H1 (cell line): ENCODE measurements at regions not wholly inside any gene's neighbourhood (a gene's known extent, or its start where the extent isn't known, plus 50 kb on each side); places are given as distances from the start of the nearest gene placed in this dataset.

ENCODE experiments used
- CTCF ChIA-PET: fragments of 300-600 bp; sonication (Branson Sonifier 250); formaldehyde crosslinking; loops from one replicate; lab custom pipeline; 2021; ENCODE audit not compliant: partially characterized antibody; lab: Charles Lee
- POLR2A ChIA-PET: fragments of 300-600 bp; sonication (Branson Sonifier 250); formaldehyde crosslinking; loops from one replicate; lab custom pipeline; 2021; ENCODE audit warnings: inconsistent platforms; ENCODE audit not compliant: partially characterized antibody; lab: Charles Lee
- DNase-seq, 2 experiments: peaks; one replicate each; pipeline versions ENCODE4 v3.0.0 to v3.0.0-alpha.2; 2010 to 2022; ENCODE audit warnings: low spot score in 2 of 2, low read depth in 1 of 2, mixed read lengths in 1 of 2
- FAIRE-seq: peaks from 2 replicates; lab custom pipeline; 2011; peaks lifted over from hg19 to GRCh38; lab: Jason Lieb, UNC
- H2AFZ ChIP-seq: 2 replicates; pipeline ENCODE4 v1.8.1; 2012; ENCODE audit warnings: low read length, inconsistent platforms
- H2AK5ac ChIP-seq: 2 replicates; pipeline ENCODE4 v1.6.1; 2013; ENCODE audit warnings: low read depth, low read length
- H2BK120ac ChIP-seq: replicated peaks from 2 replicates; pipeline ENCODE3; 2013; ENCODE audit warnings: low read depth, low read length, inconsistent platforms
- H2BK12ac ChIP-seq: 2 replicates; pipeline ENCODE4 v1.6.1; 2013; ENCODE audit warnings: low read depth, low read length
- H2BK15ac ChIP-seq: 2 replicates; pipeline ENCODE4 v1.6.1; 2013; ENCODE audit warnings: low read length
- H2BK20ac ChIP-seq: 2 replicates; pipeline ENCODE4 v1.6.1; 2013; ENCODE audit warnings: low read length
- H2BK5ac ChIP-seq: 2 replicates; pipeline ENCODE4 v1.6.1; 2013; ENCODE audit warnings: low read depth, low read length
- H3K14ac ChIP-seq: 2 replicates; pipeline ENCODE4 v1.6.1; 2013; ENCODE audit warnings: inconsistent platforms; ENCODE audit not compliant: insufficient read length
- H3K18ac ChIP-seq: 2 replicates; pipeline ENCODE4 v1.6.1; 2013; ENCODE audit warnings: low read length; ENCODE audit errors: extremely low read depth
- H3K23ac ChIP-seq: 2 replicates; pipeline ENCODE4 v1.6.1; 2013; ENCODE audit warnings: inconsistent platforms; ENCODE audit not compliant: insufficient read length
- H3K23me2 ChIP-seq: 2 replicates; pipeline ENCODE4 v1.6.1; 2013; ENCODE audit warnings: low read depth, low read length
- H3K27ac ChIP-seq: 2 replicates; pipeline ENCODE4 v1.6.1; 2011; ENCODE audit warnings: low read depth, low read length, inconsistent platforms
- H3K27me3 ChIP-seq, 4 experiments: replicated peaks in 1 of 4; 1 replicate in 1 of 4; 2 replicates in 3 of 4; pipeline versions ENCODE4 v1.6.1 to v1.8.1; 2011 to 2013; ENCODE audit warnings: low read length in 3 of 4, mild to moderate bottlenecking in 3 of 4, inconsistent platforms in 2 of 4, mixed read lengths in 2 of 4, moderate library complexity in 1 of 4; ENCODE audit not compliant: control insufficient read depth in 3 of 4, insufficient read depth in 3 of 4; ENCODE audit errors: extremely low read depth in 1 of 4
- H3K36me3 ChIP-seq, 4 experiments: 2 replicates each; pipeline versions ENCODE4 v1.6.1 to v1.8.1; 2011 to 2013; ENCODE audit warnings: mild to moderate bottlenecking in 4 of 4, low read length in 3 of 4, moderate library complexity in 2 of 4, control low read depth in 1 of 4, inconsistent platforms in 1 of 4; ENCODE audit not compliant: insufficient read depth in 4 of 4, control insufficient read depth in 2 of 4
- H3K4ac ChIP-seq: replicated peaks from 2 replicates; pipeline ENCODE3; 2013; ENCODE audit warnings: low read length, low read depth, mixed read lengths, inconsistent platforms; ENCODE audit not compliant: insufficient read length
- H3K4me1 ChIP-seq, 4 experiments: replicated peaks in 1 of 4; 1 replicate in 1 of 4; 2 replicates in 3 of 4; pipeline versions ENCODE4 v1.6.1 to v1.8.1; 2011 to 2013; ENCODE audit warnings: low read length in 3 of 4, inconsistent platforms in 2 of 4, mixed read lengths in 1 of 4; ENCODE audit not compliant: insufficient read depth in 4 of 4, control insufficient read depth in 3 of 4
- H3K4me2 ChIP-seq, 2 experiments: 2 replicates each; pipeline versions ENCODE4 v1.6.1 to v1.8.1; 2011 to 2013; ENCODE audit warnings: low read depth in 2 of 2, low read length in 2 of 2, control low read depth in 1 of 2, inconsistent platforms in 1 of 2, mild to moderate bottlenecking in 1 of 2; ENCODE audit not compliant: insufficient read depth in 1 of 2
- H3K4me3 ChIP-seq, 4 experiments: fragments of 200-600, 300-600 bp in 1 of 4; sonication (generic), shearing (Covaris generic), sonication (Bioruptor Twin) in 1 of 4; 2 replicates each; pipeline versions ENCODE4 v1.5.1 to v1.8.1; 2011 to 2016; ENCODE audit warnings: low read length in 4 of 4, low read depth in 3 of 4, control low read depth in 2 of 4, inconsistent platforms in 2 of 4, mild to moderate bottlenecking in 2 of 4, mixed read lengths in 1 of 4, moderate library complexity in 1 of 4; ENCODE audit not compliant: insufficient read depth in 2 of 4; ENCODE audit errors: extremely low read depth in 1 of 4
- H3K56ac ChIP-seq: replicated peaks from 2 replicates; pipeline ENCODE3; 2013; ENCODE audit warnings: low read depth, mild to moderate bottlenecking, mixed read lengths, low read length, inconsistent platforms; ENCODE audit not compliant: insufficient read length
- H3K79me1 ChIP-seq: 2 replicates; pipeline ENCODE4 v1.6.1; 2013; ENCODE audit warnings: low read depth, low read length, control low read depth
- H3K79me2 ChIP-seq, 2 experiments: 2 replicates each; pipeline versions ENCODE4 v1.6.1 to v1.8.1; 2012 to 2013; ENCODE audit warnings: low read length in 2 of 2, mild to moderate bottlenecking in 2 of 2, inconsistent platforms in 1 of 2; ENCODE audit not compliant: insufficient read depth in 2 of 2, control insufficient read depth in 1 of 2
- H3K9ac ChIP-seq, 4 experiments: replicated peaks in 1 of 4; 1 replicate in 1 of 4; 2 replicates in 3 of 4; pipeline versions ENCODE4 v1.6.1 to v1.8.1; 2011 to 2013; ENCODE audit warnings: low read depth in 3 of 4, low read length in 3 of 4, control low read depth in 2 of 4, mild to moderate bottlenecking in 2 of 4, moderate library complexity in 2 of 4, inconsistent platforms in 1 of 4; ENCODE audit errors: extremely low read depth in 1 of 4
- H3K9me3 ChIP-seq, 2 experiments: 2 replicates each; pipeline versions ENCODE4 v1.6.1 to v1.8.1; 2012 to 2013; ENCODE audit warnings: mild to moderate bottlenecking in 2 of 2, moderate library complexity in 2 of 2, control low read depth in 1 of 2, inconsistent platforms in 1 of 2, low read depth in 1 of 2, low read length in 1 of 2, mixed read lengths in 1 of 2; ENCODE audit not compliant: insufficient read depth in 2 of 2
- H4K20me1 ChIP-seq, 2 experiments: replicated peaks in 1 of 2; 2 replicates each; pipeline versions ENCODE3 to v1.8.1; 2011 to 2013; ENCODE audit warnings: inconsistent platforms in 2 of 2, low read length in 2 of 2, mild to moderate bottlenecking in 1 of 2; ENCODE audit not compliant: insufficient read depth in 2 of 2, control insufficient read depth in 1 of 2
- H4K5ac ChIP-seq: 2 replicates; pipeline ENCODE4 v1.6.1; 2013; ENCODE audit warnings: low read length, low read depth, mixed read lengths, inconsistent platforms; ENCODE audit not compliant: insufficient read length
- H4K8ac ChIP-seq: 2 replicates; pipeline ENCODE4 v1.8.0; 2013; ENCODE audit warnings: mild to moderate bottlenecking, moderate library complexity, low read length, inconsistent platforms; ENCODE audit not compliant: insufficient read depth; ENCODE audit errors: extremely low read depth
- H4K91ac ChIP-seq: replicated peaks from 2 replicates; pipeline ENCODE3; 2013; ENCODE audit warnings: low read length, mixed read lengths, inconsistent platforms; ENCODE audit not compliant: insufficient read length
- CBX5 ChIP-seq: fragments of 300-800, 300-1000 bp; sonication (generic); IDR thresholded peaks from 2 replicates; pipeline ENCODE4 v1.7.1; 2016; ENCODE audit warnings: antibody characterized with exemption, low read length, low read depth
- JUN ChIP-seq: IDR thresholded peaks from 2 replicates; pipeline ENCODE4 v1.6.1; 2011; ENCODE audit warnings: low read depth, mild to moderate bottlenecking, improper control_type of control experiment, low read length
- RAD21 ChIP-seq, 2 experiments: IDR thresholded peaks in 1 of 2; conservative IDR thresholded peaks in 1 of 2; 2 replicates each; pipeline ENCODE4 v1.6.1; 2011; ENCODE audit warnings: low read depth in 2 of 2, low read length in 2 of 2, improper control_type of control experiment in 1 of 2, inconsistent platforms in 1 of 2, mild to moderate bottlenecking in 1 of 2, moderate library complexity in 1 of 2
- TBP ChIP-seq: IDR thresholded peaks from 2 replicates; pipeline ENCODE4 v1.6.1; 2011; ENCODE audit warnings: low read depth, low read length, improper control_type of control experiment
- TEAD4 ChIP-seq: IDR thresholded peaks from 2 replicates; pipeline ENCODE4 v1.6.1; 2012; ENCODE audit warnings: low read depth, low read length, inconsistent platforms, mixed read lengths
- TF ChIP-seq, protein P1 (sequence below), 3 experiments: IDR thresholded peaks; 1 replicate in 2 of 3; 2 replicates in 1 of 3; pipeline versions ENCODE4 v1.5.1 to v1.6.1; 2011; ENCODE audit warnings: low read length in 3 of 3, mild to moderate bottlenecking in 3 of 3, inconsistent platforms in 2 of 3, low read depth in 1 of 3, moderate library complexity in 1 of 3; ENCODE audit not compliant: insufficient read depth in 1 of 3; ENCODE audit errors: control extremely low read depth in 1 of 3

DNA sequence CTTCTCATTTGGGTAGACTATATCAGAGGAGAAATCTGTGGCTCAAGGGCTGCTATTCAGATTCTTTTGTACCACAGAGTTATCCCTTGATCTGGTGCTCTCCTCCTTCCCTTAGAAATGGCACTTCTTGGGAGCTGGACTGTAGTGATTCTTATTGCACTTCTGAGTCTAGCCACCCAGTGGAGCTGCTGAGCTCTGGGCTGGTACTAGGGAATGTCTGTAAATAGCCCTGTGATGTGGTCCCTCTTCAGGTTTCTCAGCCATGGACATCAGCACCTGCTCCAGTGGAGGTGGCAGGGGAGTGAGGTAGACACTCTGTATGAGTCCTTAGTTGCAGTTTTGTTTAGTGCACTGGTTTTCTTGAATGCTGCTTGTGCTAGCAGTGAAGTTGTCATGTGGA lies 1292.6 kb downstream of the SI start:
- no peak overlapping the region for H2BK20ac ChIP-seq
- no peak overlapping the region for H2AK5ac ChIP-seq
- no peak overlapping the region for H3K27ac ChIP-seq
- no peak overlapping the region for H2BK12ac ChIP-seq
- no peaks in the 10 kb centered on the region for H3K79me1 ChIP-seq
- DNase-seq = peak in 1 of 2 experiments; percentile 70
- no peak overlapping the region for H4K8ac ChIP-seq
- H3K9me3 ChIP-seq = no peaks in the 10 kb centered on the region
- no peak overlapping the region for H3K4me3 ChIP-seq
- no peaks in the 10 kb centered on the region for H4K20me1 ChIP-seq
- H2AFZ ChIP-seq = no peak overlapping the region
- H3K18ac ChIP-seq = no peak overlapping the region
- no peak overlapping the region for H2BK15ac ChIP-seq
- no peak overlapping the region for H2BK5ac ChIP-seq
- no peak overlapping the region for H3K4ac ChIP-seq
- no peaks in the 10 kb centered on the region for H3K23me2 ChIP-seq
- no peak overlapping the region for H4K91ac ChIP-seq
- ChIA-PET POLR2A (no interaction called here), CTCF (interaction anchor here (0.5 to 2.2 kb wide), 19 partner anchors 9 to 1932 kb away, joined by 3 to 10 read pairs (median 3); no protein-coding TSS in a partner anchor)
- no peaks in the 10 kb centered on the region for H3K36me3 ChIP-seq
- H3K4me1 ChIP-seq = no peaks in the 10 kb centered on the region
- H2BK120ac ChIP-seq = no peak overlapping the region
- FAIRE-seq = peak; percentile 63
- no peak overlapping the region for H3K9ac ChIP-seq
- TF ChIP-seq TBP (no peak), TEAD4 (0 out of 2 replicates have a peak, but pooled peaks have one; percentile 20), CBX5 (no peak), RAD21 (IDR thresholded peaks at IDR 0.05 in 1 of 2, conservative IDR thresholded peaks at IDR 0.05 in 1 of 2; ENCODE audit: low read depth in 2 of 2, low read length in 2 of 2) (peak; percentile 75 to 85), JUN (no peak)
- TF ChIP-seq, protein P1, sequence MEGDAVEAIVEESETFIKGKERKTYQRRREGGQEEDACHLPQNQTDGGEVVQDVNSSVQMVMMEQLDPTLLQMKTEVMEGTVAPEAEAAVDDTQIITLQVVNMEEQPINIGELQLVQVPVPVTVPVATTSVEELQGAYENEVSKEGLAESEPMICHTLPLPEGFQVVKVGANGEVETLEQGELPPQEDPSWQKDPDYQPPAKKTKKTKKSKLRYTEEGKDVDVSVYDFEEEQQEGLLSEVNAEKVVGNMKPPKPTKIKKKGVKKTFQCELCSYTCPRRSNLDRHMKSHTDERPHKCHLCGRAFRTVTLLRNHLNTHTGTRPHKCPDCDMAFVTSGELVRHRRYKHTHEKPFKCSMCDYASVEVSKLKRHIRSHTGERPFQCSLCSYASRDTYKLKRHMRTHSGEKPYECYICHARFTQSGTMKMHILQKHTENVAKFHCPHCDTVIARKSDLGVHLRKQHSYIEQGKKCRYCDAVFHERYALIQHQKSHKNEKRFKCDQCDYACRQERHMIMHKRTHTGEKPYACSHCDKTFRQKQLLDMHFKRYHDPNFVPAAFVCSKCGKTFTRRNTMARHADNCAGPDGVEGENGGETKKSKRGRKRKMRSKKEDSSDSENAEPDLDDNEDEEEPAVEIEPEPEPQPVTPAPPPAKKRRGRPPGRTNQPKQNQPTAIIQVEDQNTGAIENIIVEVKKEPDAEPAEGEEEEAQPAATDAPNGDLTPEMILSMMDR (IDR thresholded peaks at IDR 0.05; ENCODE audit: control extremely low read depth in 1 of 3, insufficient read depth in 1 of 3, low read depth in 1 of 3, low read length in 3 of 3) = peak; percentile 21 to 76 (median 73)
- H4K5ac ChIP-seq = no peak overlapping the region
- H3K79me2 ChIP-seq = no peaks in the 10 kb centered on the region
- H3K4me2 ChIP-seq = no peak overlapping the region
- H3K27me3 ChIP-seq = no peaks in the 10 kb centered on the region
- no peak overlapping the region for H3K14ac ChIP-seq
- no peak overlapping the region for H3K23ac ChIP-seq
- no peak overlapping the region for H3K56ac ChIP-seq
